ENCODE measurements at regions not wholly inside any gene's neighbourhood (a gene's known extent, or its start where the extent isn't known, plus 50 kb on each side); places are given as distances from the start of the nearest gene placed in this dataset.

DNA sequence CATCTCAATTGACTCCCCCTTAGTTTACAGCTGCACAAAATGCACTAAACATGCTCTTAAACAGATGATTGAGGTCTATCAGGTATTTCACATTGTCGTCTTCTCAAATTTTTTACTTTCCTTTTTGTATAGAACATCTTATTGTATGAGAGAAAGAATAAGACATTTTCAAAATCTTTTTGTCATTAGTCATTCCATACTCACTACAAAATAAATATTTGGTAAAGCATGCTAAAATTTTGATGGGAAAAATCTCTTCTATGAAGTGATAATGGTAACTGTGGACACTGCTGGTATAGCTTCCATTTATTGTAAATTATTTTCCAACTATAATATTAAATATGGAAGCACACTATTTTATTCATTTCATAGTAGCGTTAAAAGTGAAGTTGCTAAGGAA, 185.6 kb upstream of the FSTL5 start:
- TF ChIP-seq POLR2A (IDR thresholded peaks at IDR 0.05; ENCODE audit: extremely low read depth, insufficient read length): no peak
- TF ChIP-seq, protein P1, sequence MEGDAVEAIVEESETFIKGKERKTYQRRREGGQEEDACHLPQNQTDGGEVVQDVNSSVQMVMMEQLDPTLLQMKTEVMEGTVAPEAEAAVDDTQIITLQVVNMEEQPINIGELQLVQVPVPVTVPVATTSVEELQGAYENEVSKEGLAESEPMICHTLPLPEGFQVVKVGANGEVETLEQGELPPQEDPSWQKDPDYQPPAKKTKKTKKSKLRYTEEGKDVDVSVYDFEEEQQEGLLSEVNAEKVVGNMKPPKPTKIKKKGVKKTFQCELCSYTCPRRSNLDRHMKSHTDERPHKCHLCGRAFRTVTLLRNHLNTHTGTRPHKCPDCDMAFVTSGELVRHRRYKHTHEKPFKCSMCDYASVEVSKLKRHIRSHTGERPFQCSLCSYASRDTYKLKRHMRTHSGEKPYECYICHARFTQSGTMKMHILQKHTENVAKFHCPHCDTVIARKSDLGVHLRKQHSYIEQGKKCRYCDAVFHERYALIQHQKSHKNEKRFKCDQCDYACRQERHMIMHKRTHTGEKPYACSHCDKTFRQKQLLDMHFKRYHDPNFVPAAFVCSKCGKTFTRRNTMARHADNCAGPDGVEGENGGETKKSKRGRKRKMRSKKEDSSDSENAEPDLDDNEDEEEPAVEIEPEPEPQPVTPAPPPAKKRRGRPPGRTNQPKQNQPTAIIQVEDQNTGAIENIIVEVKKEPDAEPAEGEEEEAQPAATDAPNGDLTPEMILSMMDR (IDR thresholded peaks at IDR 0.05; ENCODE audit: low read depth, low read length): no peak

Data from NB4 (cell line).